WERI-Rb-1 (cell line): ENCODE measurements at regions not wholly inside any gene's neighbourhood (a gene's known extent, or its start where the extent isn't known, plus 50 kb on each side); places are given as distances from the start of the nearest gene placed in this dataset.

Experiments
- DNase-seq: peaks from one replicate; pipeline ENCODE4 v3.0.0-alpha.2; 2020
- H3K27ac ChIP-seq: fragments of 250-450 bp; sonication (Bioruptor Pico); 2 replicates; pipeline ENCODE4 v1.5.1; 2020; ENCODE audit warnings: mild to moderate bottlenecking, moderate library complexity
- H3K27me3 ChIP-seq: fragments of 250-450 bp; sonication (Bioruptor Pico); 2 replicates; pipeline ENCODE4 v1.5.1; 2021; ENCODE audit warnings: mild to moderate bottlenecking, low read depth, moderate library complexity; ENCODE audit not compliant: insufficient read depth, severe bottlenecking
- H3K36me3 ChIP-seq: fragments of 250-450 bp; sonication (Bioruptor Pico); 2 replicates; pipeline ENCODE4 v1.5.1; 2020; ENCODE audit warnings: mild to moderate bottlenecking, moderate library complexity
- H3K4me3 ChIP-seq: 2 replicates; pipeline ENCODE4 v1.5.1; 2011; ENCODE audit warnings: low read depth, mild to moderate bottlenecking, control low read depth, low read length
- H3K9me3 ChIP-seq: fragments of 250-450 bp; sonication (Bioruptor Pico); 2 replicates; pipeline ENCODE4 v1.5.1; 2021; ENCODE audit warnings: mild to moderate bottlenecking, moderate library complexity; ENCODE audit not compliant: severe bottlenecking
- TF ChIP-seq, protein P1 (sequence below): IDR thresholded peaks from 2 replicates; pipeline ENCODE4 v1.5.1; 2011; ENCODE audit warnings: low read depth, mild to moderate bottlenecking, control low read depth, inconsistent platforms, low read length

GRCh38 chr2:34373586-34374233 lies 774.6 kb upstream of the FAM98A start:
- TF ChIP-seq, protein P1, sequence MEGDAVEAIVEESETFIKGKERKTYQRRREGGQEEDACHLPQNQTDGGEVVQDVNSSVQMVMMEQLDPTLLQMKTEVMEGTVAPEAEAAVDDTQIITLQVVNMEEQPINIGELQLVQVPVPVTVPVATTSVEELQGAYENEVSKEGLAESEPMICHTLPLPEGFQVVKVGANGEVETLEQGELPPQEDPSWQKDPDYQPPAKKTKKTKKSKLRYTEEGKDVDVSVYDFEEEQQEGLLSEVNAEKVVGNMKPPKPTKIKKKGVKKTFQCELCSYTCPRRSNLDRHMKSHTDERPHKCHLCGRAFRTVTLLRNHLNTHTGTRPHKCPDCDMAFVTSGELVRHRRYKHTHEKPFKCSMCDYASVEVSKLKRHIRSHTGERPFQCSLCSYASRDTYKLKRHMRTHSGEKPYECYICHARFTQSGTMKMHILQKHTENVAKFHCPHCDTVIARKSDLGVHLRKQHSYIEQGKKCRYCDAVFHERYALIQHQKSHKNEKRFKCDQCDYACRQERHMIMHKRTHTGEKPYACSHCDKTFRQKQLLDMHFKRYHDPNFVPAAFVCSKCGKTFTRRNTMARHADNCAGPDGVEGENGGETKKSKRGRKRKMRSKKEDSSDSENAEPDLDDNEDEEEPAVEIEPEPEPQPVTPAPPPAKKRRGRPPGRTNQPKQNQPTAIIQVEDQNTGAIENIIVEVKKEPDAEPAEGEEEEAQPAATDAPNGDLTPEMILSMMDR: no peak
- no peaks in the 10 kb centered on the region for H3K9me3 ChIP-seq
- no peak overlapping the region for H3K4me3 ChIP-seq
- H3K36me3 ChIP-seq: no peaks in the 10 kb centered on the region
- no peak for DNase-seq
- no peak overlapping the region for H3K27ac ChIP-seq
- no peaks in the 10 kb centered on the region for H3K27me3 ChIP-seq

DNA sequence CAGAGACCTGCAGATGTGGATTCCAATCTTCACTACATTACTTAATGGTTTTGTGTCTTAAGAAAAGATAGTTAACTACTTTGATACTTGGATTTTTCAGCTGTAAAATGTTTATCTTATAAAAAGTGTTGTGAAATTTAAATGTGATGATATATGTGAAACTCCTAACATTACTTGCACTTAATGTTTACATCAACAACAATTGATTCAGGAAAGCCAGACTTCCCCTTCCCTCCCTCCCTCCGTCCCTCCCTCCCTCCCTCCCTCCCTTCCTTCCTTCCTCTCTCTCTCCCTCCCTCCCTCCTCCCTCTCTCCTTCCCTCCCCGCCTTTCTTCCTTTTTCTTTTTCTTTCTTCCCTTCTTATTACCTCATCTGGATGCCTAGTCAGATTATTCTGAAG lies 773.9 kb upstream of the FAM98A start:
- Histone ChIP-seq H3K27ac (no peak overlapping the region), H3K4me3 (no peak overlapping the region), H3K9me3 (no peaks in the 10 kb centered on the region), H3K27me3 (no peaks in the 10 kb centered on the region), H3K36me3 (no peaks in the 10 kb centered on the region)
- TF ChIP-seq, protein P1: no peak
- DNase-seq: no peak

GRCh38 chr2:34371711-34372110 lies 772.6 kb upstream of the FAM98A start:
- DNase-seq: no peak
- TF ChIP-seq, protein P1: no peak
- Histone ChIP-seq H3K9me3 (no peaks in the 10 kb centered on the region), H3K27me3 (no peaks in the 10 kb centered on the region), H3K4me3 (no peak overlapping the region), H3K36me3 (no peaks in the 10 kb centered on the region), H3K27ac (no peak overlapping the region)

GRCh38 chr2:34368304-34368703 lies 769.2 kb upstream of the FAM98A start:
- Histone ChIP-seq H3K4me3 (no peak overlapping the region), H3K27ac (no peak overlapping the region), H3K36me3 (no peaks in the 10 kb centered on the region), H3K9me3 (no peaks in the 10 kb centered on the region), H3K27me3 (no peaks in the 10 kb centered on the region)
- TF ChIP-seq, protein P1: no peak
- DNase-seq: no peak

- no peaks in the 10 kb centered on the region for H3K36me3 ChIP-seq
- H3K27me3 ChIP-seq: no peaks in the 10 kb centered on the region
- H3K27ac ChIP-seq: no peak overlapping the region
- peak; percentile 73 for DNase-seq
- H3K9me3 ChIP-seq: no peaks in the 10 kb centered on the region
- TF ChIP-seq, protein P1: peak; percentile 59
- peak overlapping the region; percentile 34 for H3K4me3 ChIP-seq
These were observed 766.8 kb upstream of the FAM98A start for GRCh38 chr2:34365932-34366331.

DNA sequence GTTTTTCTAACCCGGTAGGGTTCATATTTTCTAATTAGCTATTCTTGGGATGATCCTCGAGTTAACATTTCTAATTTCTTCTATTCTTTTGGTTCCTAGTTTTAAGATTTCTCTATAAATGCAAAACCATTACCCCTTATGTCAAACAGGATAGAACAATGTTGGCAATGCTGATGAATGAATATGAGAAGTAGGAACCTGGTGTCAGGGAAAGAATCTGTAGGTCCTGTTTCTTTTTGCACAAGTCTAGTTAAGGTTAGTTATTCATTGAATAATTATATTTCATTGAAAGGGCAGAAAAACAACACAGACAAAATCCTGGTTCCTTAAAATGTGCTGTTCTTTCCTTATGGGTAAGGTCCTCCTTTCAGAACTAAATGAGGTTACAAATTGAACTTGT lies 766.4 kb upstream of the FAM98A start:
- TF ChIP-seq, protein P1: no peak
- Histone ChIP-seq H3K27ac (no peak overlapping the region), H3K36me3 (no peaks in the 10 kb centered on the region), H3K9me3 (no peaks in the 10 kb centered on the region), H3K4me3 (no peak overlapping the region), H3K27me3 (no peaks in the 10 kb centered on the region)
- no peak for DNase-seq
